ENCODE measurements at regions not wholly inside any gene's neighbourhood (a gene's known extent, or its start where the extent isn't known, plus 50 kb on each side); places are given as distances from the start of the nearest gene placed in this dataset.
"Not testable (repeated sequence)": the region's sequence is repeated elsewhere in the genome, so short reads cannot be mapped to it uniquely, and the experiment has no call there.

GRCh38 chr1:182157187-182157586, 95.7 kb upstream of the ZNF648 start:
- Histone ChIP-seq H3K27ac (no peak overlapping the region), H3K4me1 (peaks cover 0 to 4% (median 0%) of the 10 kb centered on the region in 4 donors), H3K36me3 (no peaks in the 10 kb centered on the region), H3K4me3 (no peak overlapping the region), H3K9me3 (peaks cover 0 to 13% (median 4%) of the 10 kb centered on the region in 4 donors), H3K27me3 (no peaks in the 10 kb centered on the region)
- ATAC-seq (ENCODE audit: low FRiP score in 2 of 2) (no peak), DNase-seq (no peak)
- TF ChIP-seq CTCF (IDR thresholded peaks at IDR 0.05): no peak
- WGBS, 2 donors: 62 to 68% methylated on average over 2 of the region's 2 CpGs

- not testable (repeated sequence) for DNase-seq; H3K27ac ChIP-seq; H3K9me3 ChIP-seq; H3K36me3 ChIP-seq; H3K4me1 ChIP-seq; H3K27me3 ChIP-seq; ATAC-seq (ENCODE audit: low FRiP score in 2 of 2); H3K4me3 ChIP-seq
- WGBS, 2 donors: 91 to 100% methylated on average over 1 of the region's 1 CpG
Measured at GRCh38 chr1:182154425-182154824, 92.9 kb upstream of the ZNF648 start.

GRCh38 chr1:182149411-182149965, 88.0 kb upstream of the ZNF648 start:
- no peaks in the 10 kb centered on the region for H3K36me3 ChIP-seq
- no peaks in the 10 kb centered on the region for H3K9me3 ChIP-seq
- peaks cover 20 to 26% (median 24%) of the 10 kb centered on the region in 4 donors for H3K4me1 ChIP-seq
- 54 to 73% methylated on average over 6 of the region's 6 CpGs for whole genome bisulfite sequencing, 2 donors
- H3K27me3 ChIP-seq: no peaks in the 10 kb centered on the region
- peak in 1 of 2 donors; percentile 81 for DNase-seq
- H3K4me3 ChIP-seq: no peak overlapping the region
- TF ChIP-seq POLR2A (IDR thresholded peaks at IDR 0.05) (peak in 1 of 4 donors; percentile 71), POLR2AphosphoS5 (IDR thresholded peaks at IDR 0.05) (peak; percentile 75 to 97), EP300 (IDR thresholded peaks at IDR 0.05) (peak; percentile 90 to 94 (median 92)), CTCF (IDR thresholded peaks at IDR 0.05) (no peak)
- peak; percentile 80 to 88 for ATAC-seq (ENCODE audit: low FRiP score in 2 of 2)
- H3K27ac ChIP-seq: peak overlapping the region; percentile 80 to 97 (median 88)

GRCh38 chr1:182147951-182148350, 86.4 kb upstream of the ZNF648 start:
- ATAC-seq (ENCODE audit: low FRiP score in 2 of 2): no peak
- H3K4me1 ChIP-seq: peaks cover 35 to 41% (median 37%) of the 10 kb centered on the region in 4 donors
- WGBS, 2 donors: 78 to 86% methylated on average over 5 of the region's 5 CpGs
- TF ChIP-seq POLR2AphosphoS5 (IDR thresholded peaks at IDR 0.05): no peak
- peak in 1 of 4 donors; percentile 30 for TF ChIP-seq POLR2A (IDR thresholded peaks at IDR 0.05)
- H3K4me3 ChIP-seq: no peak overlapping the region
- H3K27ac ChIP-seq: peak overlapping the region; percentile 80 to 97 (median 88)
- H3K27me3 ChIP-seq: no peaks in the 10 kb centered on the region
- H3K9me3 ChIP-seq: no peaks in the 10 kb centered on the region
- no peaks in the 10 kb centered on the region for H3K36me3 ChIP-seq
- no peak for DNase-seq

GRCh38 chr1:182147136-182147820, 85.8 kb upstream of the ZNF648 start:
- Histone ChIP-seq H3K4me1 (peaks cover 35 to 42% (median 39%) of the 10 kb centered on the region in 4 donors), H3K4me3 (no peak overlapping the region), H3K9me3 (no peaks in the 10 kb centered on the region), H3K27ac (peak overlapping the region; percentile 87 to 97 (median 90)), H3K27me3 (no peaks in the 10 kb centered on the region), H3K36me3 (no peaks in the 10 kb centered on the region)
- ATAC-seq (ENCODE audit: low FRiP score in 2 of 2): peak in 1 of 2 donors; percentile 32
- TF ChIP-seq POLR2AphosphoS5 (IDR thresholded peaks at IDR 0.05) (peak in 1 of 2 donors; percentile 10), CTCF (IDR thresholded peaks at IDR 0.05) (no peak), EP300 (IDR thresholded peaks at IDR 0.05) (peak in 1 of 4 donors; percentile 15), POLR2A (IDR thresholded peaks at IDR 0.05) (peak in 1 of 4 donors; percentile 56)
- 61 to 71% methylated on average over 4 of the region's 4 CpGs for WGBS, 2 donors
- peak in 1 of 2 donors; percentile 81 for DNase-seq

All from upper lobe of left lung (tissue), 6 donors.